ENCODE measurements at regions not wholly inside any gene's neighbourhood (a gene's known extent, or its start where the extent isn't known, plus 50 kb on each side); places are given as distances from the start of the nearest gene placed in this dataset.

DNA sequence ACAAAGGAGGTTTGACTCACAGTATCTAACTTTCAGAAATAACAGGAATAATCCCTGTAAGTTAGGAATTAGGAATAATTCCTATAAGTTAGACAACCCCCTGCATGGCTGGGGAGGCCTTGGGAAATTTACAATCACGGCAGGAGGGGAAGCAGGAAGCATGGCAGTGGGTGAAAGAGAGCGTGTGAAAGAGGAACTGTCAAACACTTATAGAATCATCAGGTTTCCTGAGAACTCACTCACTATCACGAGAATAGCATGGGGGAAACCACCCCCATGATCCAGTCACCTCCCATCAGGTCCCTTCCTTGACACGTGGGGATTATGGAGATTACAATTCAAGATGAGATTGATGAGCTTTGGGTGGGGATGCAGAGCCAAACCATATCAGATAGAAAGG lies 385.5 kb downstream of the IL20RB start:
- TF ChIP-seq, protein P1, sequence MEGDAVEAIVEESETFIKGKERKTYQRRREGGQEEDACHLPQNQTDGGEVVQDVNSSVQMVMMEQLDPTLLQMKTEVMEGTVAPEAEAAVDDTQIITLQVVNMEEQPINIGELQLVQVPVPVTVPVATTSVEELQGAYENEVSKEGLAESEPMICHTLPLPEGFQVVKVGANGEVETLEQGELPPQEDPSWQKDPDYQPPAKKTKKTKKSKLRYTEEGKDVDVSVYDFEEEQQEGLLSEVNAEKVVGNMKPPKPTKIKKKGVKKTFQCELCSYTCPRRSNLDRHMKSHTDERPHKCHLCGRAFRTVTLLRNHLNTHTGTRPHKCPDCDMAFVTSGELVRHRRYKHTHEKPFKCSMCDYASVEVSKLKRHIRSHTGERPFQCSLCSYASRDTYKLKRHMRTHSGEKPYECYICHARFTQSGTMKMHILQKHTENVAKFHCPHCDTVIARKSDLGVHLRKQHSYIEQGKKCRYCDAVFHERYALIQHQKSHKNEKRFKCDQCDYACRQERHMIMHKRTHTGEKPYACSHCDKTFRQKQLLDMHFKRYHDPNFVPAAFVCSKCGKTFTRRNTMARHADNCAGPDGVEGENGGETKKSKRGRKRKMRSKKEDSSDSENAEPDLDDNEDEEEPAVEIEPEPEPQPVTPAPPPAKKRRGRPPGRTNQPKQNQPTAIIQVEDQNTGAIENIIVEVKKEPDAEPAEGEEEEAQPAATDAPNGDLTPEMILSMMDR (conservative IDR thresholded peaks at IDR 0.05; ENCODE audit: low read depth, low read length), result no peak
- no peak for TF ChIP-seq EZH2 (IDR thresholded peaks at IDR 0.05; ENCODE audit: borderline replicate concordance, low read depth, low read length, poor library complexity, severe bottlenecking)

All from A673 (cell line).